Parathyroid adenoma (tissue), 2 donors: ENCODE measurements at regions not wholly inside any gene's neighbourhood (a gene's known extent, or its start where the extent isn't known, plus 50 kb on each side); places are given as distances from the start of the nearest gene placed in this dataset.

ENCODE experiments used
- H2AFZ ChIP-seq: fragments of 300-600 bp; sonication (generic); one replicate; pipeline ENCODE4 v1.7.0; 2017; ENCODE audit warnings: antibody characterized with exemption, mild to moderate bottlenecking
- H3K27ac ChIP-seq: fragments of 300-600 bp; sonication (generic); one replicate; pipeline ENCODE4 v1.7.0; 2017
- H3K27me3 ChIP-seq: fragments of 300-600 bp; sonication (generic); one replicate; pipeline ENCODE4 v1.7.0; 2017; ENCODE audit warnings: low read length; ENCODE audit not compliant: control insufficient read depth, insufficient read depth
- H3K36me3 ChIP-seq: fragments of 300-600 bp; sonication (generic); one replicate; pipeline ENCODE4 v1.7.0; 2017; ENCODE audit warnings: low read length; ENCODE audit not compliant: control insufficient read depth, insufficient read depth
- H3K4me1 ChIP-seq: fragments of 300-600 bp; sonication (generic); one replicate; pipeline ENCODE4 v1.7.0; 2017; ENCODE audit warnings: control low read depth
- H3K4me2 ChIP-seq: fragments of 300-600 bp; sonication (generic); one replicate; pipeline ENCODE4 v1.7.0; 2017; ENCODE audit warnings: low read length
- H3K4me3 ChIP-seq: fragments of 300-600 bp; sonication (generic); one replicate; pipeline ENCODE4 v1.7.0; 2017; ENCODE audit warnings: low read depth, low read length
- H3K79me2 ChIP-seq: fragments of 300-600 bp; sonication (generic); one replicate; pipeline ENCODE4 v1.7.0; 2017; ENCODE audit warnings: control low read depth
- H3K9ac ChIP-seq: fragments of 300-600 bp; sonication (generic); one replicate; pipeline ENCODE4 v1.7.0; 2017; ENCODE audit warnings: mild to moderate bottlenecking
- H3K9me3 ChIP-seq: fragments of 300-600 bp; sonication (generic); one replicate; pipeline ENCODE4 v1.7.0; 2017; ENCODE audit warnings: low read length; ENCODE audit not compliant: control insufficient read depth
- TF ChIP-seq, protein P1 (sequence below): fragments of 300-600 bp; sonication (generic); IDR thresholded peaks from one replicate; pipeline ENCODE4 v1.7.0; 2017; ENCODE audit warnings: antibody characterized with exemption, mild to moderate bottlenecking
- donor health status: primary hyperparathyroidism.

DNA sequence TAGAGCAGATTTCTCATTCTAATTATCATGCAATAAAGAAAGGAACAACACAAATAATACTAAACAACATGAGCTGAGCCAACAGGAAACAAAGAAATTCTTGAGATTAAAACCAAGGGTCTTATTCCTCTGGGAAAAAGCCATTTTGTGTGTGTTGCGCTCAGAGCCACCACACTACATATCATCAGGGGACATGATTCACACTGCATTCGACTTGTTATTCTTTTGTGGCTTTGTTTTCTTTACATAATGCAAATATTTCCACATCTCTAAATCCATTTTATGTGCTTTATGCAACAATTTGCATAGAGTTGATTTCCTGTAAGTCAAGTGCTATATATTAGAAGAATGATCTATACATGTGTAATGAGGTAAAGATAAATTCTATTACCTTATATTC lies 719.6 kb downstream of the TBC1D32 start:
- Histone ChIP-seq H3K9ac (no peak overlapping the region), H3K4me2 (no peak overlapping the region), H3K4me1 (no peaks in the 10 kb centered on the region), H3K27me3 (no peaks in the 10 kb centered on the region), H3K9me3 (no peaks in the 10 kb centered on the region), H2AFZ (no peak overlapping the region), H3K4me3 (no peak overlapping the region), H3K79me2 (no peaks in the 10 kb centered on the region), H3K27ac (no peak overlapping the region), H3K36me3 (no peaks in the 10 kb centered on the region)
- TF ChIP-seq, protein P1, sequence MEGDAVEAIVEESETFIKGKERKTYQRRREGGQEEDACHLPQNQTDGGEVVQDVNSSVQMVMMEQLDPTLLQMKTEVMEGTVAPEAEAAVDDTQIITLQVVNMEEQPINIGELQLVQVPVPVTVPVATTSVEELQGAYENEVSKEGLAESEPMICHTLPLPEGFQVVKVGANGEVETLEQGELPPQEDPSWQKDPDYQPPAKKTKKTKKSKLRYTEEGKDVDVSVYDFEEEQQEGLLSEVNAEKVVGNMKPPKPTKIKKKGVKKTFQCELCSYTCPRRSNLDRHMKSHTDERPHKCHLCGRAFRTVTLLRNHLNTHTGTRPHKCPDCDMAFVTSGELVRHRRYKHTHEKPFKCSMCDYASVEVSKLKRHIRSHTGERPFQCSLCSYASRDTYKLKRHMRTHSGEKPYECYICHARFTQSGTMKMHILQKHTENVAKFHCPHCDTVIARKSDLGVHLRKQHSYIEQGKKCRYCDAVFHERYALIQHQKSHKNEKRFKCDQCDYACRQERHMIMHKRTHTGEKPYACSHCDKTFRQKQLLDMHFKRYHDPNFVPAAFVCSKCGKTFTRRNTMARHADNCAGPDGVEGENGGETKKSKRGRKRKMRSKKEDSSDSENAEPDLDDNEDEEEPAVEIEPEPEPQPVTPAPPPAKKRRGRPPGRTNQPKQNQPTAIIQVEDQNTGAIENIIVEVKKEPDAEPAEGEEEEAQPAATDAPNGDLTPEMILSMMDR: no peak

DNA sequence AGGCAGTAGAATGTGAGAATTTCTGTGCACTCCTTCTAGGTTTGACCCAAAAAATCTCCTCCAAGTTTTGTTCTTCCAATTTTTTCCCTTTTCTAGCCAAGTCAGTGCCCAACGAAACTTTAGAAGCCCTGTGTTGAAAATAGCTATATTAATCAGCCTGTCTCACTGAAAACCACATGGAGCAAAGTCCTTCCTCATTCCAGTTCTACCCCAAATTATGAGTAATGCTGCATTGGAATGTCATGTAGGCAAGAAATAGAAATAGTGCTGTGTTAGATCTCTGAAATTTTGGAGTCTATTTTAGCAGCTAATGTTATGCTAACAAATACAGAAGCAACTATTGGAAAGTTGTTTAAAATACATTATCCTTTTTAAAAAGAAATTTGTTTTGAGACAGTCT lies 725.5 kb downstream of the TBC1D32 start:
- no peaks in the 10 kb centered on the region for H3K79me2 ChIP-seq
- no peak overlapping the region for H3K27ac ChIP-seq
- no peak overlapping the region for H2AFZ ChIP-seq
- H3K4me1 ChIP-seq: no peaks in the 10 kb centered on the region
- TF ChIP-seq, protein P1: no peak
- no peaks in the 10 kb centered on the region for H3K9me3 ChIP-seq
- no peaks in the 10 kb centered on the region for H3K27me3 ChIP-seq
- no peak overlapping the region for H3K4me3 ChIP-seq
- H3K36me3 ChIP-seq: no peaks in the 10 kb centered on the region
- no peak overlapping the region for H3K9ac ChIP-seq
- no peak overlapping the region for H3K4me2 ChIP-seq

DNA sequence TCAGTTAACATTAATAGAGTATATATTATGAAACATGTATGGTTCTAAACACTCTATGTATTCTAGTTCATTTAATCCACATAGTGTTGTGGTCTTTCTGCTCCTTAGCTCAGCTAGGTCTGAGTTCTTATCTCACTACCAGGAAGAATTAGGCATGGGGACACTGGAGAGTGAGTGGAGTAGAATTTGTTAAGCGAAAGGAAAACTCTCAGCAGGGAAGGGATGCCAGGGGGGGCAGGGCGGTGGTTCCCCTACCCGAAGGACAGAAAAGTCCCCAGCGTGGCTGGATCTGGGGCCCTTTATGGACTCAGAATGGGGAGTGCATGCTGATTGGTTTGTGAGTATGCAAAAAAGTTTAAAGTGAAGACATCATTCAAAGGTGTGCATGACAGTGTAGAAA lies 727.5 kb downstream of the TBC1D32 start:
- Histone ChIP-seq H3K27me3 (no peaks in the 10 kb centered on the region), H3K9ac (no peak overlapping the region), H3K4me2 (no peak overlapping the region), H3K27ac (no peak overlapping the region), H3K9me3 (no peaks in the 10 kb centered on the region), H3K4me3 (no peak overlapping the region), H3K4me1 (no peaks in the 10 kb centered on the region), H3K36me3 (no peaks in the 10 kb centered on the region), H2AFZ (no peak overlapping the region), H3K79me2 (no peaks in the 10 kb centered on the region)
- TF ChIP-seq, protein P1: no peak

DNA sequence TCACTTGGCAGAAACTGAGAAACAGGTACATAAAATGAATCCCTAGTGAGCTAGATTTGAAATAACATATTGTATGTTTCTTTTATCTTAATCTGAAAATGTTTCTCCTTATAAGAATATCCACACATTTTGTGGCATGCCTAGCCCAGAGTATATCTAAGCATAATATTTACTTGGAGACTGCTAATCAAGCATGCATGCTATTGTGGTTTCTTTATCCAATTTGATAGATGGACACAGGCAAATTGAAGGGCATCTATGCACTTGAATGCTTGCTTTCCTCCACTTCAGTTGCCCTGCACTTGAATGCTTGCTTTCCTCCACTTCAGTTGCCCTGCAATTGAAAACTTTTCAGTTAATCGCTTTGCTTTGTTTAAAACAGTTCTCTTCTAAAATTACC lies 729.8 kb downstream of the TBC1D32 start:
- Histone ChIP-seq H2AFZ (no peak overlapping the region), H3K4me2 (no peak overlapping the region), H3K36me3 (no peaks in the 10 kb centered on the region), H3K27me3 (no peaks in the 10 kb centered on the region), H3K4me3 (no peak overlapping the region), H3K9me3 (no peaks in the 10 kb centered on the region), H3K9ac (no peak overlapping the region), H3K79me2 (no peaks in the 10 kb centered on the region), H3K27ac (no peak overlapping the region), H3K4me1 (no peaks in the 10 kb centered on the region)
- TF ChIP-seq, protein P1: no peak

DNA sequence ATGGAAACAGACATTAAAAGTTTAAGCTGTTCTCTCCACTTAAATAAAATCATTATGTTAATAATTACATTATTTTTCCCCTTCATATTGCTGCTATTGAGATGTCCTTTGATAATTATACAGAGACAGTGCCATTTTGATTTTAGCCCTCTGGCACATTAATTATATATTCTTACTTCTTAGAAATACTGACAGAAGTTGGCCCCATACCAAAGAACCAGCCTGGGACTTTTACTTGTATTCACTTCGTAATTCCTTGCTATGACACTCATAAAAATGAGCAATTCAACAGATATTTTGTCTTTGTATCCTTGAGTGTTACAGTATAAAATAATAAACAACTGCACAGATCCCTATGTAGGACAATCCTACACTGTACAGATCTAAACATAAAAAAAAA lies 743.7 kb downstream of the TBC1D32 start:
- no peaks in the 10 kb centered on the region for H3K79me2 ChIP-seq
- no peak overlapping the region for H3K4me3 ChIP-seq
- H3K4me2 ChIP-seq: no peak overlapping the region
- H2AFZ ChIP-seq: no peak overlapping the region
- no peaks in the 10 kb centered on the region for H3K27me3 ChIP-seq
- H3K9ac ChIP-seq: no peak overlapping the region
- TF ChIP-seq, protein P1: no peak
- H3K4me1 ChIP-seq: no peaks in the 10 kb centered on the region
- no peaks in the 10 kb centered on the region for H3K9me3 ChIP-seq
- H3K27ac ChIP-seq: no peak overlapping the region
- no peaks in the 10 kb centered on the region for H3K36me3 ChIP-seq
